ENCODE measurements at regions not wholly inside any gene's neighbourhood (a gene's known extent, or its start where the extent isn't known, plus 50 kb on each side); places are given as distances from the start of the nearest gene placed in this dataset.

- no peak for DNase-seq
These were observed 54.0 kb upstream of the SLC22A11 start for GRCh38 chr11:64501500-64502427.

- no peak for DNase-seq
These were observed 53.1 kb upstream of the SLC22A11 start for GRCh38 chr11:64502634-64503033.

DNA sequence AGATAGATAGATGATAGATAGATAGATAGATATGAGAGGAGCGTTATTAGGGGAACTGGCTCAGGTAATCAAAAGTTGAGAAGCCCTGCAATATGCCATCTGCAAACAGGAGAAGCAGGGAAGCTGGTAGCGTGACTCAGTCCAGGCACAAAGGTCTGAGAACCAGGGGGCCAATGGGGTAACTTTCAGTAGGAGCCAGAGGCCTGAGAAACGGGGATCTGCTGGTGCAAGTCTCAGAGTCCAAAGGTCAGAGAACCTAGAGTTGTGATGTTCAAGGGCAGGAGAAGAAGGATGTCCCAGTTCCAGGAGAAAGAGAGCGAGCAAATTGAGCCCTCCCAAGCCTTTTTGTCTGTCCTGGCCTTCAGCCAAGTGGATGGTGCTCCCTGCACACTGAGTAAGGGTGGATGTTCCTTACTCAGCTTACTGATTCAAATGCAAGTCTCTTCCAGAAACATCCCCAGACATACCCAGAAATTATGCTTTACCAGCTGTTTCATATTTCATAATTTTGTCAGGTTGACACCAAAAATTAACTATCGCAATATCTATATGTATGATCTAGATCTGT is 52.5 kb upstream of the SLC22A11 start:
- no peak for DNase-seq

DNA sequence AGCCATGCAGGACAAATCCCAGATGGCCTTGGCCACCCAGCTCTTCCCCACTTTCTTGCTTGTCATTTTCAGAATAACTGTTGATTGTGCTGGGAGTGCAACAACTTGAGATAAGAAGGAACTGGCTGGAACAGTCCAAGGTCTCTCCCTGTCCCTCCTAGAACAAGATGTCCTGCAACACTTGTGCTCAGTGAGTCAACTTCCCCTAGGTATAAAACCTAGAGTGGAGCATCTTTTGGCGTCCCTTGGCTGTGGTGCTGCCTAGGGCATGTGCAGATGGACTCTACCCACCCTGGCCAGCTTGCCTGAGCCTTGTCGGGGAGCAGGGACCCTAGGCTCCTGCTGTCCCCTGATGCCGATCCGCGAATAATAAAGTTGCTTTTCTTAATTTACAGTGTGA is 50.7 kb upstream of the SLC22A11 start:
- no peak for DNase-seq
